HCT116 (cell line): ENCODE measurements at regions not wholly inside any gene's neighbourhood (a gene's known extent, or its start where the extent isn't known, plus 50 kb on each side); places are given as distances from the start of the nearest gene placed in this dataset.

Source experiments
- ATAC-seq: fragments of 200-7000 bp; cut with Tn5 transposase; 2 replicates; pipeline ENCODE4 v1.9.1; 2020; ENCODE audit warnings: mild to moderate bottlenecking, moderate library complexity
- BruUV-seq: library from RNA; stranded (reverse); fragments of 400-500 nt; replicated peaks from 2 replicates; lab custom pipeline; 2021; lab: Mats Ljungman, UMichigan
- CTCF ChIA-PET: fragments of 300-600 bp; sonication (Branson Sonifier 250); formaldehyde crosslinking; loops from one replicate; lab custom pipeline; 2021; ENCODE audit warnings: antibody characterized with exemption; lab: Charles Lee
- POLR2A ChIA-PET: fragments of 300-600, 350-600 bp; sonication (Branson Sonifier 250); formaldehyde crosslinking; loops from one replicate; lab custom pipeline; 2021; ENCODE audit warnings: antibody characterized with exemption; lab: Charles Lee
- RAD21 ChIA-PET, 2 experiments: fragments of 300-600 bp; sonication (Branson Sonifier 250); formaldehyde crosslinking; loops; one replicate each; lab custom pipeline; 2023; ENCODE audit warnings: low total read pairs in 2 of 2; ENCODE audit not compliant: uncharacterized antibody in 2 of 2, unreplicated experiment in 2 of 2, low non-redundant PET in 1 of 2; lab: Charles Lee
- DNase-seq: peaks from one replicate; pipeline ENCODE4 v3.0.0-alpha.2; 2010; ENCODE audit warnings: low read depth, low spot score
- H2AFZ ChIP-seq: fragments of 200-600 bp; shearing (Covaris generic), sonication (generic); 2 replicates; pipeline ENCODE4 v1.6.1; 2017; ENCODE audit warnings: low read depth, mixed run types, mixed read lengths, antibody characterized with exemption, low read length; ENCODE audit not compliant: poor library complexity, severe bottlenecking
- H3K27ac ChIP-seq: 2 replicates; pipeline ENCODE4 v1.5.1; 2012; ENCODE audit warnings: low read depth, low read length
- H3K27me3 ChIP-seq: fragments of 200-600 bp; sonication (generic); 2 replicates; pipeline ENCODE4 v1.6.1; 2016; ENCODE audit warnings: mixed run types, low read length, mixed read lengths; ENCODE audit not compliant: insufficient read depth
- H3K36me3 ChIP-seq, 2 experiments: fragments of 200-500 bp in 1 of 2; fragments of 200-600 bp in 1 of 2; sonication (Bioruptor generic) in 1 of 2; sonication (generic) in 1 of 2; 2 replicates each; pipeline versions ENCODE4 v1.5.1 to v1.6.1; 2014 to 2016; ENCODE audit warnings: low read length in 2 of 2, inconsistent platforms in 1 of 2, mixed read lengths in 1 of 2, mixed run types in 1 of 2; ENCODE audit not compliant: insufficient read depth in 2 of 2, control insufficient read depth in 1 of 2
- H3K4me1 ChIP-seq, 2 experiments: fragments of 200-600 bp in 1 of 2; sonication (generic) in 1 of 2; 2 replicates each; pipeline versions ENCODE4 v1.5.1 to v1.6.1; 2012 to 2017; ENCODE audit warnings: low read length in 2 of 2, inconsistent platforms in 1 of 2, mild to moderate bottlenecking in 1 of 2, mixed read lengths in 1 of 2, mixed run types in 1 of 2, moderate library complexity in 1 of 2; ENCODE audit not compliant: insufficient read depth in 2 of 2, control insufficient read depth in 1 of 2
- H3K4me2 ChIP-seq: fragments of 200-600 bp; sonication (generic); 2 replicates; pipeline ENCODE4 v1.6.1; 2017; ENCODE audit warnings: mixed run types, low read length, mixed read lengths
- H3K4me3 ChIP-seq, 2 experiments: fragments of 200-600 bp in 1 of 2; sonication (generic) in 1 of 2; replicated peaks in 1 of 2; 2 replicates each; pipeline ENCODE4 v1.5.1; 2011 to 2016; ENCODE audit warnings: low read length in 2 of 2, control low read depth in 1 of 2, low read depth in 1 of 2, mild to moderate bottlenecking in 1 of 2, mixed read lengths in 1 of 2, mixed run types in 1 of 2
- H3K79me2 ChIP-seq: fragments of 200-600 bp; sonication (generic); 2 replicates; pipeline ENCODE4 v1.6.1; 2017; ENCODE audit warnings: mild to moderate bottlenecking, mixed run types, low read length, moderate library complexity, mixed read lengths; ENCODE audit not compliant: insufficient read depth
- H3K9ac ChIP-seq: fragments of 200-600 bp; sonication (generic); 2 replicates; pipeline ENCODE4 v1.6.1; 2016; ENCODE audit warnings: low read length, mixed read lengths
- H3K9me2 ChIP-seq: fragments of 200-600 bp; sonication (generic), shearing (Covaris generic); 2 replicates; pipeline ENCODE4 v1.6.1; 2017; ENCODE audit warnings: mixed run types, mild to moderate bottlenecking, moderate library complexity; ENCODE audit not compliant: insufficient read depth
- H3K9me3 ChIP-seq, 2 experiments: fragments of 200-500 bp in 1 of 2; fragments of 200-600 bp in 1 of 2; sonication (Bioruptor generic) in 1 of 2; sonication (generic) in 1 of 2; 2 replicates each; pipeline ENCODE4 v1.6.1; 2014 to 2017; ENCODE audit warnings: low read length in 2 of 2, mixed read lengths in 2 of 2, inconsistent platforms in 1 of 2, low read depth in 1 of 2, mild to moderate bottlenecking in 1 of 2, mixed run types in 1 of 2, moderate library complexity in 1 of 2; ENCODE audit not compliant: control insufficient read depth in 1 of 2, insufficient read depth in 1 of 2
- H4K20me1 ChIP-seq: fragments of 200-600 bp; sonication (generic), shearing (Covaris generic); 2 replicates; pipeline ENCODE4 v1.6.1; 2017; ENCODE audit warnings: mixed run types, mild to moderate bottlenecking, moderate library complexity; ENCODE audit not compliant: insufficient read depth
- ATF3 ChIP-seq: IDR thresholded peaks from 2 replicates; pipeline ENCODE4 v1.6.1; 2012
- CBX3 ChIP-seq: IDR thresholded peaks from 2 replicates; pipeline ENCODE4 v1.6.1; 2012; ENCODE audit warnings: low read depth
- CEBPB ChIP-seq: IDR thresholded peaks from 2 replicates; pipeline ENCODE4 v1.6.1; 2012; ENCODE audit warnings: low read depth
- CTCF ChIP-seq, 3 experiments: fragments of 200-600 bp in 1 of 3; sonication (generic) in 1 of 3; IDR thresholded peaks in 2 of 3; conservative IDR thresholded peaks in 1 of 3; 2 replicates each; pipeline ENCODE4 v1.5.1; 2012 to 2017; ENCODE audit warnings: low read depth in 2 of 3, low read length in 2 of 3, antibody characterized with exemption in 1 of 3, borderline replicate concordance in 1 of 3, control low read depth in 1 of 3, mild to moderate bottlenecking in 1 of 3, mixed read lengths in 1 of 3, mixed run types in 1 of 3, moderate library complexity in 1 of 3; ENCODE audit not compliant: insufficient read depth in 1 of 3
- EGR1 ChIP-seq: IDR thresholded peaks from 2 replicates; pipeline ENCODE4 v1.6.1; 2012; ENCODE audit warnings: low read depth
- EZH2 ChIP-seq: fragments of 200-600 bp; sonication (generic); IDR thresholded peaks from 2 replicates; pipeline ENCODE4 v1.6.1; 2017; ENCODE audit warnings: antibody characterized with exemption, mixed run types
- FOSL1 ChIP-seq: IDR thresholded peaks from 2 replicates; pipeline ENCODE4 v1.6.1; 2012; ENCODE audit warnings: low read depth
- MAX ChIP-seq: IDR thresholded peaks from 2 replicates; pipeline ENCODE4 v1.6.1; 2012
- POLR2A ChIP-seq: IDR thresholded peaks from 2 replicates; pipeline ENCODE4 v1.7.0; 2011; ENCODE audit warnings: borderline replicate concordance; ENCODE audit not compliant: insufficient read depth, insufficient read length; ENCODE audit errors: extremely low read depth
- RAD21 ChIP-seq: IDR thresholded peaks from 2 replicates; pipeline ENCODE4 v1.6.1; 2012; ENCODE audit warnings: low read depth, mild to moderate bottlenecking
- REST ChIP-seq: IDR thresholded peaks from 2 replicates; pipeline ENCODE4 v1.6.1; 2012; ENCODE audit warnings: low read depth
- SP1 ChIP-seq: IDR thresholded peaks from 2 replicates; pipeline ENCODE4 v1.6.1; 2012; ENCODE audit warnings: low read depth
- SRF ChIP-seq: IDR thresholded peaks from 2 replicates; pipeline ENCODE4 v1.6.1; 2012; ENCODE audit warnings: low read depth
- YY1 ChIP-seq: IDR thresholded peaks from 2 replicates; pipeline ENCODE4 v1.6.1; 2011; ENCODE audit warnings: low read length, low read depth, moderate library complexity, mild to moderate bottlenecking; ENCODE audit not compliant: insufficient replicate concordance; ENCODE audit errors: extremely low read depth
- ZBTB33 ChIP-seq: IDR thresholded peaks from 2 replicates; pipeline ENCODE4 v1.6.1; 2011; ENCODE audit warnings: mild to moderate bottlenecking, low read length, moderate library complexity; ENCODE audit not compliant: insufficient replicate concordance; ENCODE audit errors: extremely low read depth
- ZFX ChIP-seq: fragments of 450-650 bp; IDR thresholded peaks from 2 replicates; pipeline ENCODE4 v1.6.1; 2017
- ZNF274 ChIP-seq: fragments of 200-500 bp; sonication (Bioruptor generic); IDR thresholded peaks from 2 replicates; pipeline ENCODE4 v1.6.1; 2014; ENCODE audit warnings: mild to moderate bottlenecking, low read depth, low read length, inconsistent platforms
- intact Hi-C: fragments of 100-400 bp; cut with micrococcal nuclease; formaldehyde crosslinking; loops from 2 replicates; pipeline ENCODE4 v1.10.0; 2022

GRCh38 chr2:18639756-18640453, 50.5 kb upstream of the NT5C1B start:
- ChIA-PET RAD21 (no interaction called here), CTCF (no interaction called here), POLR2A (no interaction called here)
- no peak overlapping the region for H3K4me2 ChIP-seq
- intact Hi-C loops, result no loop called here
- H3K27me3 ChIP-seq, result no peaks in the 10 kb centered on the region
- H3K79me2 ChIP-seq, result no peaks in the 10 kb centered on the region
- H3K9me2 ChIP-seq, result no peaks in the 10 kb centered on the region
- no peak for TF ChIP-seq ZNF274
- TF ChIP-seq YY1, result no peak
- TF ChIP-seq EZH2, result no peak
- no peak for TF ChIP-seq ZBTB33
- TF ChIP-seq ATF3, result no peak
- no peak for TF ChIP-seq RAD21
- no peak for TF ChIP-seq MAX
- TF ChIP-seq SRF, result no peak
- no peak for TF ChIP-seq REST
- TF ChIP-seq POLR2A, result no peak
- TF ChIP-seq ZFX, result no peak
- no peak for TF ChIP-seq FOSL1
- no peak for TF ChIP-seq CBX3
- no peak for TF ChIP-seq EGR1
- no peak for TF ChIP-seq SP1
- no peak for TF ChIP-seq CEBPB
- TF ChIP-seq CTCF (IDR thresholded peaks at IDR 0.05 in 2 of 3, conservative IDR thresholded peaks at IDR 0.05 in 1 of 3; ENCODE audit: borderline replicate concordance in 1 of 3, insufficient read depth in 1 of 3, low read depth in 2 of 3, low read length in 2 of 3), result no peak
- H3K9me3 ChIP-seq, result 0 out of 4 replicates have a peak, but pooled peaks cover 0 to 5% of the 10 kb centered on the region in 2 experiments
- no peak overlapping the region for H2AFZ ChIP-seq
- H3K36me3 ChIP-seq, result no peaks in the 10 kb centered on the region
- no peak overlapping the region for H3K27ac ChIP-seq
- H3K4me1 ChIP-seq, result no peaks in the 10 kb centered on the region
- DNase-seq, result no peak
- BruUV-seq, result no TSS peak
- H3K9ac ChIP-seq, result no peak overlapping the region
- no peak for ATAC-seq
- no peak overlapping the region for H3K4me3 ChIP-seq
- H4K20me1 ChIP-seq, result no peaks in the 10 kb centered on the region
